ENCODE measurements at regions not wholly inside any gene's neighbourhood (a gene's known extent, or its start where the extent isn't known, plus 50 kb on each side); places are given as distances from the start of the nearest gene placed in this dataset.

- H3K27me3 ChIP-seq (ENCODE audit: low read depth, low read length): no peaks in the 10 kb centered on the region
- TF ChIP-seq CTCF (IDR thresholded peaks at IDR 0.05; ENCODE audit: low read depth, low read length) (no peak), EZH2phosphoT487 (IDR thresholded peaks at IDR 0.05; ENCODE audit: low read depth) (no peak)
- H3K27ac ChIP-seq (ENCODE audit: low read length): no peak overlapping the region
- H3K9ac ChIP-seq (ENCODE audit: low read length): no peak overlapping the region
- H2AFZ ChIP-seq (ENCODE audit: low read depth, low read length): no peak overlapping the region
- no peaks in the 10 kb centered on the region for H3K9me3 ChIP-seq (ENCODE audit: insufficient read depth, low read length)
- no peaks in the 10 kb centered on the region for H3K36me3 ChIP-seq (replicated peaks; ENCODE audit: low read depth, low read length)
- H3K4me2 ChIP-seq (ENCODE audit: low read length): no peak overlapping the region
- H3K4me1 ChIP-seq (ENCODE audit: low read length): no peaks in the 10 kb centered on the region
- H4K20me1 ChIP-seq (ENCODE audit: insufficient read depth, low read length): no peaks in the 10 kb centered on the region
- no peak overlapping the region for H3K4me3 ChIP-seq (ENCODE audit: low read length)
- H3K79me2 ChIP-seq (ENCODE audit: low read length): no peaks in the 10 kb centered on the region
Measured at GRCh38 chr10:25698638-25699037, 235.4 kb upstream of the MYO3A start.

GRCh38 chr10:25699631-25700030 is 234.4 kb upstream of the MYO3A start:
- H3K4me2 ChIP-seq (ENCODE audit: low read length): no peak overlapping the region
- H3K36me3 ChIP-seq (replicated peaks; ENCODE audit: low read depth, low read length): no peaks in the 10 kb centered on the region

GRCh38 chr10:25701652-25702051 is 232.4 kb upstream of the MYO3A start:
- no peak overlapping the region for H2AFZ ChIP-seq (ENCODE audit: low read depth, low read length)
- H4K20me1 ChIP-seq (ENCODE audit: insufficient read depth, low read length): no peaks in the 10 kb centered on the region
- H3K27ac ChIP-seq (ENCODE audit: low read length): no peak overlapping the region
- TF ChIP-seq EZH2phosphoT487 (IDR thresholded peaks at IDR 0.05; ENCODE audit: low read depth) (no peak), CTCF (IDR thresholded peaks at IDR 0.05; ENCODE audit: low read depth, low read length) (no peak)
- no peak overlapping the region for H3K9ac ChIP-seq (ENCODE audit: low read length)
- no peaks in the 10 kb centered on the region for H3K4me1 ChIP-seq (ENCODE audit: low read length)
- H3K79me2 ChIP-seq (ENCODE audit: low read length): no peaks in the 10 kb centered on the region
- no peak overlapping the region for H3K4me3 ChIP-seq (ENCODE audit: low read length)
- no peaks in the 10 kb centered on the region for H3K27me3 ChIP-seq (ENCODE audit: low read depth, low read length)
- H3K4me2 ChIP-seq (ENCODE audit: low read length): no peak overlapping the region
- H3K36me3 ChIP-seq (replicated peaks; ENCODE audit: low read depth, low read length): no peaks in the 10 kb centered on the region
- no peaks in the 10 kb centered on the region for H3K9me3 ChIP-seq (ENCODE audit: insufficient read depth, low read length)

More at GRCh38 chr10:25699631-25700030, 234.4 kb upstream of the MYO3A start:
- Histone ChIP-seq H3K27me3 (ENCODE audit: low read depth, low read length) (no peaks in the 10 kb centered on the region), H3K4me1 (ENCODE audit: low read length) (no peaks in the 10 kb centered on the region), H2AFZ (ENCODE audit: low read depth, low read length) (no peak overlapping the region), H4K20me1 (ENCODE audit: insufficient read depth, low read length) (no peaks in the 10 kb centered on the region), H3K27ac (ENCODE audit: low read length) (no peak overlapping the region), H3K4me3 (ENCODE audit: low read length) (no peak overlapping the region), H3K9ac (ENCODE audit: low read length) (no peak overlapping the region), H3K9me3 (ENCODE audit: insufficient read depth, low read length) (no peaks in the 10 kb centered on the region), H3K79me2 (ENCODE audit: low read length) (no peaks in the 10 kb centered on the region)
- TF ChIP-seq EZH2phosphoT487 (IDR thresholded peaks at IDR 0.05; ENCODE audit: low read depth) (no peak), CTCF (IDR thresholded peaks at IDR 0.05; ENCODE audit: low read depth, low read length) (no peak)

GRCh38 chr10:25704622-25705021 is 229.4 kb upstream of the MYO3A start:
- Histone ChIP-seq H3K27ac (ENCODE audit: low read length) (no peak overlapping the region), H3K4me3 (ENCODE audit: low read length) (no peak overlapping the region), H4K20me1 (ENCODE audit: insufficient read depth, low read length) (no peaks in the 10 kb centered on the region), H3K9me3 (ENCODE audit: insufficient read depth, low read length) (no peaks in the 10 kb centered on the region), H3K4me1 (ENCODE audit: low read length) (no peaks in the 10 kb centered on the region), H3K36me3 (replicated peaks; ENCODE audit: low read depth, low read length) (no peaks in the 10 kb centered on the region), H2AFZ (ENCODE audit: low read depth, low read length) (no peak overlapping the region), H3K4me2 (ENCODE audit: low read length) (no peak overlapping the region), H3K27me3 (ENCODE audit: low read depth, low read length) (no peaks in the 10 kb centered on the region), H3K9ac (ENCODE audit: low read length) (no peak overlapping the region), H3K79me2 (ENCODE audit: low read length) (no peaks in the 10 kb centered on the region)
- TF ChIP-seq CTCF (IDR thresholded peaks at IDR 0.05; ENCODE audit: low read depth, low read length): no peak
